Activated CD8-positive, alpha-beta memory T cell treated with anti-CD3 and anti-CD28 coated beads for 24 hours (primary cell): ENCODE measurements at regions not wholly inside any gene's neighbourhood (a gene's known extent, or its start where the extent isn't known, plus 50 kb on each side); places are given as distances from the start of the nearest gene placed in this dataset.

Source experiments
- DNase-seq: peaks from one replicate; pipeline ENCODE4 v3.0.0-alpha.2; 2020

DNA sequence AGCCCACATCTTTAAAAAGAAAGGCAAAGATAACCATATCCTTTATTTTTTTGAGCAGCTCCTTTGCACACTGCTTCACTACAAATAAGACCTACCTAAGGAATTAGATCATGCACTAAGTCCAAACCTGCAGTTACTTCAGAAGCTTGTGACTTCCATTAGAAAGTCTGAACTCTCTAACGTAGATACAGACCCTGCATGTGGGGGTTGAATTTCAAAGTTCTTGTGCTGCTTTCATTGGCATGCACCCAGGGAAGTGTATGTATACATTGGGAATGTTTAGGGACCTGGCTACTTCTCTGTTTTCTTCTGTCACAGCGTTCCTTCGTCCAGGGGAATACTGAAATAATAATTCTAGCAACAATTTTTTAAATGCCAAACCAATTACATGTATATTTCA is 185.2 kb upstream of the IL12A start:
- DNase-seq, result no peak

DNA sequence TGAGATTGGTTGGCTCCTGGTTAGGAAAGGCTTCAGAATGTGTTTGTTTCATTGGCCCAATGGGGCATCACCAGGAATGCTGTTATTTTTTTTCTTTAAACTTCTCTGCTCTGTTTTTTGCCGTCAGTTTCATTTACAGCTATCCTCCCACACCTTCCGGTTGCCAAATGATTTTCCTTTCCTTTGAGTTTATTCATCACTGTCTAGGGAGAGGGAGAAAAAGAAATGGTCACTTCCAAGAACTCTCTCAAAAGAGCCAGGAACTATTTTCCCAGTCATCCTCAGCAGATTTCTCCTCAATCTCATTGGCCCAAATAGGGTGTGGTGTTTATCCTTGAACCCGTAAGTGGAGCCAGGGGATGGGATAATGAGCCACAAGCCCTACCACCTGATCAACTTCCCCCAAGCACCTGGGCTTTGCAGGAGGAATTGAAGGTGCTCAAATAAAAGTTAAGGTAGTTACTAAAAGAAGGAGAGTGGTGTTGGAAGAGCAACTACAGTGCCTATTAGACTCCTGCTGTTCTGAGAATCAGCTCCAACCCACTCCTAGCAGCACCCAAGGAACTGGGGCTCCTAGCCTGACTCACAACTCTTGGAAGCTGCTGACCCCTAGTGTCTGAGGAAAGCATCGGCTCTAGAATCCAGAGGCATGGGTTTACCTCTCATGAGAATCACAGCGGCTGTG is 183.8 kb upstream of the IL12A start:
- no peak for DNase-seq

DNA sequence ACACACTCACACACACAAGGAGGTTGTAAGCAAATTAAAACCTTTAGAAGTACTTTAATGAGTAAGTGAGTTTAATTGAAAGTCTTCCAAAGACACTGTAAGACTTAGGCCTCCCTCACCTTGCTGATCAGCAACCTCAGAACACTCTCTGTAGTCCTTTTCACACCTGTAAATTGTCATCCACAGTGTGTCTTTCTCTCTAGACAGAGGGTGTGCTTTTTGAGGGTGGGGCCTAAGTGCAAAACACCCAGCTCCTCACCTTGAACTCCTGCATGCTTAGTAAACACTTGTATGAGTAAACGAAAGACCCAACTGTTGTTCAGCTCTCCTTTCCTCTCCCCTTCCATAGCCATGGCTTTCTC is 183.2 kb upstream of the IL12A start:
- no peak for DNase-seq

DNA sequence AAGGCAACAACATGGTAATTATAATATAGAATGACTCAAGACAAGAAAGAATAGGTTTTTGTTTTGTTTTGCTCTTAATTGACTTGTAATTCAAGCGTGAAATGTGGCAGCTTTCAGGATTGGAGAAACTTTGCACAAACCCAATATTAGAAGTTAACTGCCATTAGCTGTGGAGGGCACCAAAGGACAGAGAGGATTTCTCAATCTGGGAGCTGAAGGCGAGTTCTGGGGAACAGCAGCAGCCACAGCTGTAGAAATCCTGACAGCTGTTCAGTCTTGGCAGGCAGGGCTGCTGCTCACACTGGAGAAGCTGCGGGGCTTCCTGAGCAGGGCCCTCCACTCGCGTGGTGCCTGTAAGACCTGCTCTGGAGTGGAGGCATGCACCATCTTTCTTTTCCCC is 182.2 kb upstream of the IL12A start:
- no peak for DNase-seq

DNA sequence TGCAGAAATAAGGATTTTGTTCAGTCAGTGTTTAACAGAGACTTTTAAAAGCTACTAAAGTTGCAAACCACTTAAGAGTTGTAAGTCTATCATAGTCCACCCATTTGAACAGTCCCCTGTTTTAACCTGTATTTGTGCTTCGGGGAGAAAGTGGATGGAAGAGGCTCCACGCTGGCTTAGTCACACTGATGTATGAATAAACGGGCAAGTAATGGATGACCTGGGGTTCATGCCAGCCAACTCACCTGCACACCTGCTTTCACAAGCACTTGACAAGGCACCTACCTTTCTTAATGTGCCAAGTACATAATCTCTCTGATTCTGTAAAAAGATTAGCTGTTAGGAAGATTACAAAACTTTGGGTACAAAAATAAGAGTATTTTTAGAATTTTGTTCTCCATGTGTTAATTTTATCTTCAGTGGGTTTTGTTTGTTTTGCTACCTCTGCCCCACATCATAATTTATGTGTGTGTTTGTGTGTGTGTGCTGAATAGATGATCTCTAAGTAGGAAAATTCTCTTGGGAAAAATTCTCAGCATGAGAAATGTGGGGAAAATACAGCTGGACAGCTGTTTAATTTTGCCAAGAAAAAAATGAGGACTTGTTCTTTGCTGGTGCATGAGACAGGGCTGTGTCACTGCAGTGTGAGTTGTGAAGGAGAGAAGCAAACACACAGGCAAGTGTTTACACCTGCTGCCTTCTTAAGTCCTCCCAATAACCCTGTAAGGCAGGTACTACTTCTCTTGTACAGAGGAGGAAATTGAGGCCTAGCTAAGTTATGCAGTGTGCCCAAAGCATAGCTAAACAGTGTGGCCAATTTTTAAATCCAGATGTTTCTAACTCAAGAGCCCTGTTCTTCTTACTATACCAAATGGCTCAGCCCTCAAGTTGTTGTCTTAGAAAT is 181.2 kb upstream of the IL12A start:
- DNase-seq, result no peak

DNA sequence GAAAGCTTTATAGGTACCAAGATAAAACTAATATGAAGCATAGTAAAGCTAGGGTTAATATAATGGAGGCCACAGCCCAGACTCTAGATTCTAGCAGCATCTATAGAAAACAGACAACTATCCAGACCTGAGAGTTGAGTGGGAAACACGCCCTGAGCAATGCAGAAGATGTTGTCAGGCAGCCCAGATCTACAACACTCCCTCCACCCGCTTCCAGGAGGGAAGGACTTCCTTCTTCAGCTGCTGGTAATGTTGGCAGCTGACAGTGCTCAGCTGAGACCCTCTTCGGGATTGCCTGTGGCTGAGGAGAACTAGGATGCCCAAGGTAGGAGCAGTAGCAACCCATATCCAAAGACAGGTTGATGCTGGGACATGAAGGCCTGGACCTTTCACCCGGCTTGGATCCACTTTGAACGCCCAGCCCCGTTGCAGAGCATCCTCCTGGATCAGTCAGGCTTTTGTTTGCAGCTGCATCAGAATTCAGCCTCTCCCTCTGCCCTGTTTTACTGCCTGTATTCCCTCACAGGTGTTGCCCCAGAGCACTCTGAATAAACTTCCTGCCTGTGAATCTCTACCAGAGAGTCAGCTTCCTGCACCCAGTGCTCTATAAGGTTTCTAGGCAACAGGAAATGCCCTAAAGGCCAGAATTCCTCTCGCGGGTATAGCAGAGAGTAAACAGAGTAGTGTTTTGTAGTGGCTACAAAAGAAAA is 174.7 kb upstream of the IL12A start:
- DNase-seq, result no peak

DNA sequence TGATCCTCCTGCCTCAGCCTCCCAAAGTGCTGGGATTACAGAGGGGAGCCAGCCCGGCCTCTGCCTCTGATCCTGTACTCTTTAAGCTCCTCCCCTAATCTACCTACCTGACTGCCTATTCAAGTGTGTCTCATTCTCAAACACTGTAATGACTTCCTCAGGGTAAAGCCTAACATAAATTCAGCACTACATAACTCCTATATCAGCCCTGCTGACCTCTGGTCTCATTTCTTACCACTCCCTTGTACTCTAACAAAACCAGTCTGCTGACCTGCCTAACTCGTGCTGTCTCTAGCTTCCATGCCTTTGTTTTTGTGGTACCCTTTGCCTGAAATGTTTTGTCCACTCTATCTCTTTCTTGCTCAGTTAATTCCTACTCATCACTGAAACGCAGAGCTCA is 172.1 kb upstream of the IL12A start:
- no peak for DNase-seq

DNA sequence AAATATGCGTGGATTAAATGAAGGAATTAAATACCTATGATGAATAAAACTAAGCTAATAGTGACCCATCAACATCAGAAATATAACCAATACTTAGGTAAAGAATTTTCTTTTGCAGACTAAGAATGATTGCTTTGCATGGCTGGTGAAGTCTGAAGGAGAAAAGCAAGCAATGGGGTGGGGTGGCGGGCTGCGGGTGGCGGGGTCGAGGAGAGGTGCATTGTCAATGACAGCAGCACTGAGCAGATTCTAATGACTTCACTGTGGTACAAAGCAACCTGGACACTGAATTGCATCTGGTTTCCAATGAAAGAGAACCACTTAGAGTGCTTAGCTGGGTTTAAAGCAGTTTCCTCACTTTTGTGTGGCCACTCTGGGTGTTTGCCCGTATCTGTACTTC is 171.5 kb upstream of the IL12A start:
- no peak for DNase-seq

DNA sequence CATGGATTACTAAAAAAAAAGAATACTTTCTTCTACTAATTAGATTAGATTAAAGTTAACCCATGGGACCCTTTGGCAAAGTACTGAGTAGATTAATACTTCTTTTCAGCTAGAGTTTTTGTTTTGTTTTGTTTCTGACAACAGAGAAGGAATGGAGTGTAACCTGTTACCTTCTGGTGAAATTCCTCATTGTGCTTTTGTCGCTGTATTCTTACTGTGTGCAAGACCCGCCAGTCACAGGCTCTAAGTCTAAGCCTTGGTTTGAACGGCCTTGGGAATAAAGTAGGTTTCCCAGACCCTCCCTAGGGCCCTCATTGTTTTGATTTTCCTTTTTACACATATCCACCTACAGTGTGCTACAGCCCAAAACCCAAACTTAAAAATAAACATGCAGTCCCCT is 171.1 kb upstream of the IL12A start:
- no peak for DNase-seq

DNA sequence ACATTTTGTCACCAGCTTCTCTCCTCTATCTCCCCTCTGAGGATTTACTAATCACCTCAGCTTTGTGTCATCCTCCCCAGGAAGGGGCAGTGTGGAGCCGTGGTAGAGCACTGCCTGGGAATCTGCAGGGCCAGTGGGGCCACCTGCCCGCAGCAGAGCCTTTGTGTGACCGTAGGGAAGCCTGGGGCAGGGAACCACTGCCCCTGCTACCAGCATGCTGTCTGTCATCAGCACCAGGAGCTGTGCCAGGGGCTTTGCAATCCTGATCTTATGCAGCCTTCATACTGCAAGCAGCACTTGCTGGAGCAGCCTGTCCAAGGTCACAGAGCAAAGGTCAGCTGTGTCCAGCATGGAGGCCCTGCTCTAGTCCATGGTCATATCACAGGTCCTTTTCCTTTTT is 170.2 kb upstream of the IL12A start:
- no peak for DNase-seq

DNA sequence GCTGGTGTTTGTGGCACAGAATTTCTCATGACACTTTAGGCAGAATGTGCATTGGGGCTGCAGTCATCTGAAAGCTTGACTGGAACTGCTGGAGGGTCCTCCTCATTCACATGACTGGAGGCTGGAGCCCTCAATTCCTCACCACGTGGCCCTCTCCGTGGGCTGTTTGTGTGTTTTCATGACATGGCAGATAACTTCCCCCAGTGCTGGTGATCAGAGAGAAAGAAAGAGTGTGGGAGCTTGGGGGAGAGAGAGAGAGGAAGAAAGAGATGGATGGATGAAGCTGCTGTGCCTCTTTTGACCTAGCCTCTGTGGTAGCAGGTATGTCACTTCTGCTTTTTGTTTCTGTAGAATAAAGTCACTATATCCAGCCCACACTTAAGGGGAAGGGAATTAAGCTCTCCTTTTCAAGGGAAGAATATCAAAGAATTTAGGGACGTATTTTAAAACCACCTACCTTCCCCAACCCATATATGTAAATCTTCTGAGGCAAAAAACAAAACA is 169.6 kb upstream of the IL12A start:
- no peak for DNase-seq

DNA sequence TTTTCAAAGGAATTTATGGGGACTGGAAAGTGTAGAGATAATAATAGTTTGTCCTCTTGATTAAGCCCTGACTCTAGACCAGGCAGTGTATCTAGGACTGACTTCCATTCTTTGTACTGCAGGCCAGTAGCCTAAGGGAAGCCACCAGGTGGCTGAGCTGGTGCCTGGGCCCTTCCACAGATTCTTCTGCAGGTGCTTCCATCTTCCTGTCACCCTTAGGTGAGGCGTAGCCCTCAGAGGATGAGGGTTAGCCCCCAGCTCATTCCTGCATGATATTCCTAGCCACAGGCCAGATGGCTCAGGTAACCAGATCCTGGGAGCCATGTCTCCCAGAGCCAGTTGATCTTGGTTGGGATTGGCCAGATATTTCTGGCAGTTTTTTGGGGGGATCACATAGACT is 169.0 kb upstream of the IL12A start:
- no peak for DNase-seq

DNA sequence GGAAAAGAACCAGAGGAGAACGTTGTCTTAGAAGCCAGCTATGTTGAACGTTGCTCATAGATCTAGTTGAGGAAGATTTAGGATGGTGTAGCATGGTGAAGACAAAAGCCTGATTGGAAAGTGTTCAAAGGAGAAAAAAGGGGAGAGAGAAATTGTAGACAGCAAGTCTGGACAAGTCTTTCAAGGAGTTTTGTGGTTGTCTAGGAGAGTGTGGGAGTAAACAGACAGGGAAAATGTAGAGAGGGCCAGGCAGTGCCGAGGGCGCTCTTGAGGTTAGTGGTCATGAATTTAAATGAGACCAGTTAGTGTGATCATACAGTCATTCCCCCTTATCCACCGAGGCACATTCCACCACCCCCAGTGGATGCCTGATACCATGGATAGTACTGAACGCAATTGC is 167.5 kb upstream of the IL12A start:
- DNase-seq, result no peak

DNA sequence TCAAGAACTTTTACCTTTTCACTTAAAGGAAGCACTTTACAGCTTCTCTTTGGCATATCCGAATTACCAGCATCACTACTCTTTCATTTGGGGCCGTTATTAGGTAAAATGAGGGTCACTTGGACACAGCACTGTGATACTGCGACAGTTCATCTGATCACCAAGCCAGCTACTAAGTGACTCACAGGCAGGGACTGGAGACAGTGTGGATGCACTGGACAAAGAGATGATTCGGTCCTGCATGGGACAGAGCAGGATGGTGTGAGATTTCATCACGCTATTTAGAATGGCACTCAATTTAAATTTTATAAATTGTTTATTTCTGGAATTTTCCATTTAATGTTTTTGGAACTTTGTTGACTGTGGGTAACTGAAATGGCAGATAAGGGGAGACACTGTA is 166.9 kb upstream of the IL12A start:
- no peak for DNase-seq

DNA sequence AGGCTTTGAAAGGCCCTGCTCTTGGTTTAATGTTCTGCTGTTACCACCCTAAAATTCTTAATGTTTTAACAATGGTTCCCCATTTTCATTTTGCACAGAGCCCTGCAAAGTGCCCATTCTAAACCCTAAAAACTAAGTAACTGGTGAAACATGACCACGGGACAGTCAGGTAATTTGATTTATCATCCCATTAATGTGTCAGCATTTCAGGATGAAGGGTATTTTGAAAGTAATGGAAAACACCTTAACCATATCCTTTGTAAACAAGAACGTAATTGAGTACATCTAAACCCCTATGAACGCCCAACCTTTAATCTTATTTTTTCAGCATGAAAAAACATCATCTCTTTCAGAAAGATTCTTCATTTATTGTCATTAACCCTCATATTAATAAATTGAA is 164.9 kb upstream of the IL12A start:
- no peak for DNase-seq

DNA sequence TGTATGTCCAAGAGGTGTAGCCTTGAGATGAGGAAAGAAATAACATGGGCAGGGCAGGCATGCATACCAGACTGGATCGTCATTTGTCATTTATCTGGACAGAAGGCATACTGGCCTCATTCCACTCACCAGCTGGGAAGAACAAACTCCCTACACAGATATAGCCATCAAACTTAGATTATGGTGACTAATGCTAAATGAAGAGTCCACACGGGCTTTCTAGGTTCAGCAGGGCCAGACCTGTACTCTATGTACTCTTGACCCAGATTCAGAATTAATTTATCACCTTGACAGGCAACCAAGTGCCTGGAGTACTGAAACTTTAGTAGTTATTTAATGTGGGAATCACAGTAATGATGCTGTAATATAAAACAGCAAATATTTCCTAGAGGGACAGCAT is 164.3 kb upstream of the IL12A start:
- DNase-seq, result no peak

DNA sequence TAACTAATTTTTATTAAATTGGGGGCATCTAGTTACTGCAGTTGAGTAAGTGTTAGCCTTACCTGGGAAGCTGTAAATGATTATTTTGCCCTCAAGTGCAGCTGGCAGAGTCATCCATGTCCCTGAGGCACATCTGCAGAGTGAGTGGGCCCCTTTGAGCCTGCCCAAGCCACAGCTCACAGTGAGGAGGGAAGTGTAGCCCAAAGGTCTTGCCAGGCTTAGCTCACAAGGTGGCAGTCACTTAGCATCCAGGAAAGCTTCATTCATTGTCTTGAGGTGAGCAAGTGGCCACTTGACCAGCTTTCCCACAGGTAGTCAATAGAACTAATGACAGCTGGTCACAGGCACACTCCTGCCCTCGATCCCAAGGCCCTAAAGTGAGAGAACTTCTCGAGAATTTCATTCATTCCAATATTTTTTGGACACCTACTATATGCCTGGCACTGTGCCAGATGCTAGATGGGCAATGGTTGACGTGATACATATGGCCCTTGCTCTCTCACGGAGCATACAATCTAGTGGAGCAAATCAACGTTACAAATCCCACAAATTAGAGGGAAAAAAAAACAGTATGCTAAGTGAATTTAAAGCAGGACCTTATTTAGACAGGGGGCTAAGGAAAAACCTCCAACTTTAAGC is 163.3 kb upstream of the IL12A start:
- no peak for DNase-seq

DNA sequence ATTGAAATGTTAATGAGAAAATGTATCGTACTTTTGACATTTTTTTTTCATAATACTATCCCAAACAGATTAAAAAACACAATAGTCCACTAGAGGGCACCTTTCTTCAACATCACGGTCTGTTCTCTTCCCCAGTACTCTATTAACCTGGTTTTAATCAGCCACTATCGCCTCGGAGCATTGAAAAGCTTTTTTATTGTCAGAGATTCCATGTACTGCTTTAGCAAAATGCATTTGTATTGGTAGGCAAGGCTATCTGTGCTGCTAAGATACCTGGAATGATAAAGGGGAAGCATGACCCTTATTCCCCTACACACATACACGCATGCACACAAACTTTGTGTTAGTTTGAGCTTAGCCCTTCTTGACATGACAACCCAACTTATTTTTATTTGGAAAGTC is 160.1 kb upstream of the IL12A start:
- DNase-seq, result no peak

DNA sequence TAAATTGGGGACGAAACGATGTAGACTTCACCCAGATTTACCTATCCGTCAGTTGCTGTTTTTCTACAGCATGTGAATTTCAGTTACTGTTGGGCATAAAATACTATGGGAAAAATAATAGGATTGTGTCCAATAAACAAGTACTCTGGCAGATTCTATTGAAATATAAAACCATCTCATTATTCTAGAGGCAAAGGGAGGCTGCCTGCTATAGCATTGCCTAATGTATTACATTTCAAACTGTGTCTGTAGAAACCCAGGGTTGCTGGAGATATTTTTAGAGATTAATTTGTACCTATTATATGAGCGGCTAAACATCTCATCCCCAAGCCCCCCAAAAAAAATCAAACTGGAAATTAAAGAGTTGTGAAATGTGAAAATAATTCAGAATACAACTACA is 159.6 kb upstream of the IL12A start:
- DNase-seq, result no peak

DNA sequence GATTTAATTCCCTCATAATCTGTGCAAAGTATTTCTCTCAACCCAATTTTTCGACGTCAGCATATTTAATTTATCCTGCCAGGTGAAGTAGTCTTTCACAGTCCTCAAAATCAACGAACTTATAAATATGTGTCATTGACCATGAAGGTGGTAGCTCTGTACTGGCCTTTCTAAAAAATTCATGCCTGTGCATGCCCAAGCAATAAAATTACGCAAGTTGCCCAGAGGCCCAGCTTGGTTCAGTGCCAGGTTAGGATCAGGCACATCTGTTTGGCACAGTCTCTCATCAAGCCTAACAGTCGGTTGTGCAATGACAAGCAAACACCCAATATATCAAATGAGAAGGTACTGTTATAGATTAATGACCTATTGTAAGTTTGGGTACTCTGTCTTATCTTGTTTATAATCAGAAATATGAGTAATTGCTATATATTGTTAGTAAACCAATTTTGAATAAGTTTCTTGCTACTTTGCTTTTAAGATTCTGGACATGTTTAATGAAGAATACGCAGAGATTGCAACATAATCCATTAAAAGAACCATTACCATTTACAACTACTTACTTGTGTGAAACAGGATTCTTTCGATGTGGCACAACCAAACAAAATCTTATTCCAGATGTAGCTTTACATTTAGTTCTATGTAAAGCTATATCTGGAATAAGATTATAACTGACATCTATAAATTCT is 159.0 kb upstream of the IL12A start:
- DNase-seq, result no peak

DNA sequence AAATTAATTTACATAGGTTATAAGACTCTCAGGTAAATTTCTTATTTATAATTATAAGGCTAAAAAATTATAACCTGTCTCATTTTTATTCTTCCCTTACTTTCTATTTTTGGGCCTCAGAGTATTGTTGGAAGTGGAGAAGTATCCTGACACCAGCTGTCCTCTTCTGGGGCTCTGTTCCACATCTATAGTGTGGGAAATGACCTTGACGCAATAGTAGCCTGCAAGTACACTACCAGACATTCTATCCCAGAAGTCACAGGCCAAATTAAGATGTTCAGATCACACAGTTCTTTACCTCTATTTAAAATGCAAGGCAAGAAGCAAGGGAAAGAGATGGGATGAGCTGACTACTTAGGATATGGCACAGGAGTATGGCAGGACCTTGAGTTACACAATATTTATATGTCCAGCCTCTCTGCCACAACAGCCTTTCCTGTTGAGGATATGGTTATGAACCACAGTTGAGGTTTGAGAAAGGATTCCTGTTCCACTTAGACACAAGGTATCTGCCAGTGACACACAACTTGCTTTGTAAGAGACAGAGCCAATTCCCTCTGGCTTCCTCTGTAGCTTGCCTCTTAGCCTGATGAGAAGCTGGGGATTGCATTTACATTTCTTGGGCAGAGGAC is 158.0 kb upstream of the IL12A start:
- DNase-seq, result no peak

DNA sequence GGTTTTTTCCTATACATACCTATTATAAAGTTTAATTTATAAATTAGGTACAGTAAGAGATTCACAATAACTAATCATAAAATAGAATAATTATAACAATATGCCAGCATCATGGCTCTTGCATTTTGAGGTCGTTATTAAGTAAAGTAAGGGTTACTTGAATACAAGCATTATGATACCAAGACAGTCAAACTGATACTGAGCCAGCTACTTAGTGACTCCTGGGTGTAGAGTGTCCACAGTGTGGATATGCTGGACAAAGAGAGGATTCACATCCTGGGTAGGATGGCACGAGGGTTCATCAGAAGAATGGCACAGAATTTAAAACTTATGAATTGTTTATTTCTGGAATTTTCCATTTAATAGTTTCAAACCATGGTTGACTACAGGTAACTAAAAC is 157.2 kb upstream of the IL12A start:
- DNase-seq, result no peak
